ENCODE measurements at regions not wholly inside any gene's neighbourhood (a gene's known extent, or its start where the extent isn't known, plus 50 kb on each side); places are given as distances from the start of the nearest gene placed in this dataset.

- TF ChIP-seq IRF3 (IDR thresholded peaks at IDR 0.05; ENCODE audit: low read depth, low read length): no peak
- no peak for TF ChIP-seq NRF1 (IDR thresholded peaks at IDR 0.05; ENCODE audit: low read depth, low read length)
- TF ChIP-seq CTCF (IDR thresholded peaks at IDR 0.05): no peak
- TF ChIP-seq USF2 (IDR thresholded peaks at IDR 0.05; ENCODE audit: borderline replicate concordance, low read depth, low read length): no peak
- TF ChIP-seq YY1 (IDR thresholded peaks at IDR 0.05; ENCODE audit: low read depth): no peak
- no peak for TF ChIP-seq GATA2 (CRISPR knock-in tag; IDR thresholded peaks at IDR 0.05)
- TF ChIP-seq MAX (IDR thresholded peaks at IDR 0.05; ENCODE audit: low read depth): no peak
- TF ChIP-seq REST (IDR thresholded peaks at IDR 0.05; ENCODE audit: low read depth, low read length): no peak
- TF ChIP-seq RAD21 (IDR thresholded peaks at IDR 0.05; ENCODE audit: low read length): no peak
- no peak for TF ChIP-seq RFX5 (IDR thresholded peaks at IDR 0.05; ENCODE audit: low read length)
- no peak for TF ChIP-seq SMC3 (IDR thresholded peaks at IDR 0.05; ENCODE audit: low read depth, low read length)
- TF ChIP-seq CHD2 (IDR thresholded peaks at IDR 0.05; ENCODE audit: low read length, partially characterized antibody): no peak
Measured at GRCh38 chr9:26152350-26152749, 474.1 kb upstream of the TUSC1 start.

Measured in SK-N-SH (cell line).